ENCODE measurements at regions not wholly inside any gene's neighbourhood (a gene's known extent, or its start where the extent isn't known, plus 50 kb on each side); places are given as distances from the start of the nearest gene placed in this dataset.

DNA sequence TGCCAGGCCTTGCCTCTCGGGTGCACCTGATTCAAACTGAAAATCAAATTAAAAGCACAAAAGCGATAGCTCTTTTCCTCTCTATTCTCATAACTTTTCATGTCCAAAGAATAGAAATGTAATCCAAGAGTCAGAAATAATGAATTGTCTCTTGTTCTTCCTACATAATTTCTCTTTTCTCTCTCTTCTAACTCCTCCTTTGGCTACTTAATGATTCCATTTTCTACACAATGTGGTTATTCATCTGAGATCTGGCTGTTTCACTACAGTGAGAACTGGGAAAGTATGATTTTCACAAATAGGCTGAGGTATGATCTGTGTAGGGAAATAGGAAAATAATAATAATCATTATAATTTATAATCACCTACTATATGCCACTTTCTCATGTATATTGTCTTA lies 703.5 kb downstream of the PDHA2 start:
- H3K27me3 ChIP-seq (replicated peaks in 1 of 2; ENCODE audit: control insufficient read depth in 2 of 2, insufficient read depth in 2 of 2, low read length in 1 of 2): no peaks in the 10 kb centered on the region
- 50% methylated on average over 2 of the region's 2 CpGs for WGBS (ENCODE audit: insufficient coverage, insufficient replicate concordance, low lambda C conversion rate, missing lambda C conversion rate)
- CTCF ChIA-PET: no interaction called here

More for the DNA sequence above, 703.5 kb downstream of the PDHA2 start:
- Histone ChIP-seq H3K9ac (ENCODE audit: control insufficient read depth, insufficient read depth, low read length) (no peak overlapping the region), H3K4me3 (no peak overlapping the region), H4K20me1 (ENCODE audit: control insufficient read depth, insufficient read depth) (no peaks in the 10 kb centered on the region), H3K9me3 (replicated peaks; ENCODE audit: control insufficient read depth, insufficient read depth, low read length) (no peaks in the 10 kb centered on the region), H3K27ac (ENCODE audit: control insufficient read depth, insufficient read depth) (no peak overlapping the region), H3K36me3 (ENCODE audit: control insufficient read depth in 2 of 2, insufficient read depth in 2 of 2, low read length in 1 of 2) (no peaks in the 10 kb centered on the region), H3K4me1 (ENCODE audit: control insufficient read depth, insufficient read depth, low read length) (no peaks in the 10 kb centered on the region), H2AFZ (ENCODE audit: control insufficient read depth, low read depth, low read length) (no peak overlapping the region), H3K79me2 (ENCODE audit: control insufficient read depth, insufficient read depth, low read length) (no peaks in the 10 kb centered on the region), H3K4me2 (ENCODE audit: control insufficient read depth, insufficient read depth) (no peak overlapping the region)
- no peak for DNase-seq (ENCODE audit: low read depth, low spot score)
- TF ChIP-seq NBN (IDR thresholded peaks at IDR 0.05) (no peak), JUND (IDR thresholded peaks at IDR 0.05; ENCODE audit: low read depth, low read length) (no peak), REST (IDR thresholded peaks at IDR 0.05; ENCODE audit: low read depth, low read length) (no peak), NR2C1 (IDR thresholded peaks at IDR 0.05) (no peak), KLF5 (IDR thresholded peaks at IDR 0.05; ENCODE audit: partially characterized antibody) (no peak), PAX5 (IDR thresholded peaks at IDR 0.05; ENCODE audit: borderline replicate concordance, low read depth, low read length) (no peak)
- ChIA-PET SMC1A (ENCODE audit: uncharacterized antibody, unreplicated experiment) (no interaction called here), POLR2A (no interaction called here), RAD21 (ENCODE audit: unreplicated experiment) (no interaction called here)
- intact Hi-C loops (cut with micrococcal nuclease; ENCODE audit: unreplicated experiment) (no loop called here), in situ Hi-C loops (cut with MboI) (no loop called here)
- no peak for FAIRE-seq
- no peak for ATAC-seq
- no TSS peak for BruUV-seq (replicated peaks)

Data from GM12878 (cell line).